Loucy (cell line): ENCODE measurements at regions not wholly inside any gene's neighbourhood (a gene's known extent, or its start where the extent isn't known, plus 50 kb on each side); places are given as distances from the start of the nearest gene placed in this dataset.

Experiments used
- H2AFZ ChIP-seq: fragments of 200-600 bp; sonication (generic); 2 replicates; pipeline ENCODE4 v1.6.0; 2016; ENCODE audit warnings: antibody characterized with exemption, mild to moderate bottlenecking, low read length, moderate library complexity
- H3F3A ChIP-seq: fragments of 200-600 bp; 2 replicates; pipeline ENCODE4 v1.6.0; 2016; ENCODE audit warnings: antibody characterized with exemption, low read depth, mild to moderate bottlenecking
- H3K27me3 ChIP-seq: fragments of 200-600 bp; sonication (generic); 2 replicates; pipeline ENCODE4 v1.6.1; 2014; ENCODE audit warnings: low read length, mild to moderate bottlenecking; ENCODE audit not compliant: insufficient read depth, poor library complexity, severe bottlenecking
- H3K36me3 ChIP-seq: fragments of 200-600 bp; sonication (generic); 2 replicates; pipeline ENCODE4 v1.6.1; 2016; ENCODE audit warnings: low read length; ENCODE audit not compliant: insufficient read depth
- H3K4me1 ChIP-seq: fragments of 200-600 bp; sonication (generic); 2 replicates; pipeline ENCODE4 v1.5.1; 2014; ENCODE audit warnings: low read length, mild to moderate bottlenecking; ENCODE audit not compliant: insufficient read depth, poor library complexity, severe bottlenecking
- H3K4me2 ChIP-seq: fragments of 200-600 bp; sonication (generic); 2 replicates; pipeline ENCODE4 v1.6.0; 2014; ENCODE audit warnings: antibody characterized with exemption, low read length, low read depth, mild to moderate bottlenecking; ENCODE audit not compliant: poor library complexity, severe bottlenecking
- H3K4me3 ChIP-seq: fragments of 200-600 bp; sonication (generic); 2 replicates; pipeline ENCODE4 v1.5.1; 2014; ENCODE audit warnings: low read length, mild to moderate bottlenecking, mixed read lengths; ENCODE audit not compliant: poor library complexity, severe bottlenecking
- H3K79me2 ChIP-seq: fragments of 200-600 bp; sonication (generic); 2 replicates; pipeline ENCODE4 v1.6.1; 2014; ENCODE audit warnings: low read length; ENCODE audit not compliant: insufficient read depth
- H3K9ac ChIP-seq: fragments of 200-600 bp; sonication (generic); 2 replicates; pipeline ENCODE4 v1.6.0; 2014; ENCODE audit warnings: mild to moderate bottlenecking, low read depth, low read length, moderate library complexity; ENCODE audit not compliant: poor library complexity, severe bottlenecking
- H3K9me2 ChIP-seq: fragments of 200-600 bp; sonication (generic); replicated peaks from 2 replicates; pipeline ENCODE4 v1.6.1; 2016; ENCODE audit warnings: low read depth, low read length, mixed read lengths
- H3K9me3 ChIP-seq: fragments of 200-600 bp; sonication (generic); 2 replicates; pipeline ENCODE4 v1.6.1; 2014; ENCODE audit warnings: mild to moderate bottlenecking, antibody characterized with exemption, low read length, low read depth; ENCODE audit not compliant: insufficient read depth
- H4K20me1 ChIP-seq: fragments of 200-600 bp; sonication (generic); 2 replicates; pipeline ENCODE4 v1.6.0; 2014; ENCODE audit warnings: antibody characterized with exemption, low read length, mild to moderate bottlenecking; ENCODE audit not compliant: insufficient read depth, poor library complexity, severe bottlenecking
- EZH2phosphoT487 ChIP-seq: fragments of 200-600 bp; IDR thresholded peaks from 2 replicates; pipeline ENCODE4 v1.6.1; 2018; ENCODE audit warnings: antibody characterized with exemption, mild to moderate bottlenecking, moderate library complexity, borderline replicate concordance
- TF ChIP-seq, protein P1 (sequence below): fragments of 200-600 bp; sonication (generic); conservative IDR thresholded peaks from 2 replicates; pipeline ENCODE4 v1.5.1; 2014; ENCODE audit warnings: mild to moderate bottlenecking, antibody characterized with exemption, low read length

DNA sequence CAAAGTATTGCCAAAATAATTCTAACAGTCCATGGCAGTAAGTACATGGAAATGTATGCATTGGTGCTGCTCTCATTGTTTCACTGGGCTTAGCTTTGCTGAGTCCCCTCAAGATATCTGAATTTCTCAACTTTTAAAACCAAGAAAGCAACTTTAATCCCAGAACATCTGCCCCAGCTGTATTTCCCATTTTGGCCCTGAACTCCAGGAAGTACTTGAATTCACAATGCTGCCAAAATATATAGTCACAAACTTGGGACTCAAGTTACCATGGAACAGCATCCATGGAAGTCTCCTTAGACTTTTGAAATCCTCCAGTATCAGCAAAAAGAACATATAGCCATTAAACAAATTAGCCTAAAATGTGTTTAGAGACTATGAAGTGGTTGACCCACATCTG is 78.5 kb upstream of the FLRT2 start:
- Histone ChIP-seq H3F3A (no peaks in the 10 kb centered on the region), H3K4me2 (no peak overlapping the region)
- TF ChIP-seq, protein P1, sequence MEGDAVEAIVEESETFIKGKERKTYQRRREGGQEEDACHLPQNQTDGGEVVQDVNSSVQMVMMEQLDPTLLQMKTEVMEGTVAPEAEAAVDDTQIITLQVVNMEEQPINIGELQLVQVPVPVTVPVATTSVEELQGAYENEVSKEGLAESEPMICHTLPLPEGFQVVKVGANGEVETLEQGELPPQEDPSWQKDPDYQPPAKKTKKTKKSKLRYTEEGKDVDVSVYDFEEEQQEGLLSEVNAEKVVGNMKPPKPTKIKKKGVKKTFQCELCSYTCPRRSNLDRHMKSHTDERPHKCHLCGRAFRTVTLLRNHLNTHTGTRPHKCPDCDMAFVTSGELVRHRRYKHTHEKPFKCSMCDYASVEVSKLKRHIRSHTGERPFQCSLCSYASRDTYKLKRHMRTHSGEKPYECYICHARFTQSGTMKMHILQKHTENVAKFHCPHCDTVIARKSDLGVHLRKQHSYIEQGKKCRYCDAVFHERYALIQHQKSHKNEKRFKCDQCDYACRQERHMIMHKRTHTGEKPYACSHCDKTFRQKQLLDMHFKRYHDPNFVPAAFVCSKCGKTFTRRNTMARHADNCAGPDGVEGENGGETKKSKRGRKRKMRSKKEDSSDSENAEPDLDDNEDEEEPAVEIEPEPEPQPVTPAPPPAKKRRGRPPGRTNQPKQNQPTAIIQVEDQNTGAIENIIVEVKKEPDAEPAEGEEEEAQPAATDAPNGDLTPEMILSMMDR = no peak
- no peak for TF ChIP-seq EZH2phosphoT487

DNA sequence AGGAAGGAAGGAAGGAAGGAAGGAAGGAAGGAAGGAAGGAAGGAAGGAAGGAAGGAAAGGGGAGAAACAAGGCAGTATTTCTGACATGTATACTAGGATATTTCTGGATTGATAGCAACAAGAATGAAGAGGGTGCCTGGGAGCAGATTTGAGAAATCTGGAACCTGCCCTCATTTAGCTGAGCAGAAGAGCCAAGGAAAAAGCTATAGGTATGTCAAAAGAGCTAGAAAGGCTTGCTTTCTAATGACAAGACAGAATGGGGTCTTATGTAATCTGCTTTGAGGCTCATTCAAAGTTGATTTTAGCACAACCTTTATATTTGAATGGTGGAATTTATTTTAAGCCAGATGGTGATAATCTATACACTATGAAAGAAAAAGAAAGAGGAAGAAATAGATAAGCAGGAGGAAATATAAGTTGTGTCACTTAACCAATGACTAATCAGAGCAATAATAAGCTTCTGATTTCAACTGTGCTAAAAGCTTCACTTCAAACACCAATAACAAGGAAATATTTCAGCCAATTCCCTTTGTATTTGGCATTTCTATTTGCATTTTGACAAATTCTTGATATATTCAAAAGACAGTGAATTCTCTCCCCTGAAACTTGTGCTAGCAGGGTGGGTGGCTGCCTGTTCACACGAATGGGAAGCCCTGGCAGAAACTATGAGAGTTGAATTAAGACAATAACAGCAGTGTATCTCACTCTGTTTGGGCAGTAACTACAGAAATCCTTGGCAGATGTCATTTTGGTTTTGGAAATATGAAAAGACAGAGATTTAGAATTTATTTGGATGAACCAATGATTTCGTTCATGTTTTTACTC is 76.3 kb upstream of the FLRT2 start:
- Histone ChIP-seq H2AFZ (0 out of 2 replicates have a peak overlapping the region, but pooled peaks have one; percentile 13), H3K4me1 (no peaks in the 10 kb centered on the region), H3K4me3 (no peak overlapping the region), H3K79me2 (no peaks in the 10 kb centered on the region), H4K20me1 (no peaks in the 10 kb centered on the region), H3K36me3 (no peaks in the 10 kb centered on the region), H3K4me2 (no peak overlapping the region), H3F3A (no peaks in the 10 kb centered on the region), H3K9me3 (no peaks in the 10 kb centered on the region), H3K27me3 (no peaks in the 10 kb centered on the region), H3K9ac (no peak overlapping the region), H3K9me2 (no peaks in the 10 kb centered on the region)
- TF ChIP-seq, protein P1 = no peak
- TF ChIP-seq EZH2phosphoT487 = no peak

More for the DNA sequence above, 78.5 kb upstream of the FLRT2 start:
- H4K20me1 ChIP-seq = no peaks in the 10 kb centered on the region
- H3K4me3 ChIP-seq = no peak overlapping the region
- H3K36me3 ChIP-seq = no peaks in the 10 kb centered on the region
- no peaks in the 10 kb centered on the region for H3K9me2 ChIP-seq
- H3K27me3 ChIP-seq = no peaks in the 10 kb centered on the region
- H2AFZ ChIP-seq = no peak overlapping the region
- no peaks in the 10 kb centered on the region for H3K9me3 ChIP-seq
- H3K4me1 ChIP-seq = no peaks in the 10 kb centered on the region
- no peak overlapping the region for H3K9ac ChIP-seq
- H3K79me2 ChIP-seq = no peaks in the 10 kb centered on the region

DNA sequence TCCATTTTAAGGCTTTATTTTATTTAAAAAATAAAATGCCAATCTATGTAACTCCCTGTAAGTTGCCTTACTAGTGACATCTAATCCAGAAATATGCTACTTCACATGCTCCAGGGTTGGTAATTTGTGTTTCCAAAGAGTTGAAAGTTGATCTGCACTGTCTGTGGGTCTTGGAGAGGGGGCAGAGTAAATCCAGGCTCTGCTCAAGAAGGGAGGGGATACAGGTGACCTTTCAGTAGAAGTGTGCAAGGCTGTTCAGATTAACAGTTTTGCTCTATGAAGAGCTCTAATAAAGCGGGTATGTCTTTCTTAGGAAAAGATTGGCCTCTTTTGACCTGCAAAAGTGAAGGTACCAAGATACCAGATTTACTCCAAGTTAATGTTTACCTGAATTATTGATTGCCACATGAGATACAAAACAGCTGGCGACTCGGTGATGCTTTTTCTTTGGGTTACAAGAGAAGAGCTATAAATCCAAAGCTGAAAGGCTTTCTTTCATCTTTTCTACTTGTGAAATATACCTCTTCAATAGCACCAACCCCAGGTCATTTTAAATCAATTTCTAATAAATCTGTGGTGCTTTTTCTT is 75.6 kb upstream of the FLRT2 start:
- Histone ChIP-seq H3K4me1 (peaks cover under 1% of the 10 kb centered on the region), H3K4me2 (no peak overlapping the region)

More for the DNA sequence above, 75.6 kb upstream of the FLRT2 start:
- H3K27me3 ChIP-seq = no peaks in the 10 kb centered on the region
- no peaks in the 10 kb centered on the region for H3K9me3 ChIP-seq
- no peaks in the 10 kb centered on the region for H3F3A ChIP-seq
- TF ChIP-seq EZH2phosphoT487 = no peak
- TF ChIP-seq, protein P1 = no peak
- no peaks in the 10 kb centered on the region for H3K36me3 ChIP-seq
- no peak overlapping the region for H2AFZ ChIP-seq
- no peak overlapping the region for H3K4me3 ChIP-seq
- no peaks in the 10 kb centered on the region for H4K20me1 ChIP-seq
- no peaks in the 10 kb centered on the region for H3K79me2 ChIP-seq
- no peaks in the 10 kb centered on the region for H3K9me2 ChIP-seq
- no peak overlapping the region for H3K9ac ChIP-seq
